Activated CD4-positive, alpha-beta T cell treated with anti-CD3 and anti-CD28 coated beads for 36 hours (primary cell): ENCODE measurements at regions not wholly inside any gene's neighbourhood (a gene's known extent, or its start where the extent isn't known, plus 50 kb on each side); places are given as distances from the start of the nearest gene placed in this dataset.
"Not testable (repeated sequence)": the region's sequence is repeated elsewhere in the genome, so short reads cannot be mapped to it uniquely, and the experiment has no call there.

Experiments
- ATAC-seq: fragments of 200-7000 bp; cut with Tn5 transposase; one replicate; pipeline ENCODE4 v1.10.0; 2021; ENCODE audit warnings: mild to moderate bottlenecking, moderate library complexity
- CTCF ChIA-PET: fragments of 350-600 bp; sonication (Branson Sonifier 250); formaldehyde crosslinking; loops from one replicate; lab custom pipeline; 2021; ENCODE audit warnings: antibody characterized with exemption; lab: Charles Lee
- POLR2A ChIA-PET: fragments of 350-600 bp; sonication (Branson Sonifier 250); formaldehyde crosslinking; loops from one replicate; lab custom pipeline; 2021; ENCODE audit warnings: antibody characterized with exemption, inconsistent platforms; lab: Charles Lee
- DNase-seq: peaks from one replicate; pipeline ENCODE4 v3.0.0-alpha.2; 2020
- H3K27ac Mint-ChIP-seq: one replicate; pipeline ENCODE4 v1.8.0; 2021; ENCODE audit warnings: mixed read lengths
- H3K27me3 Mint-ChIP-seq: one replicate; pipeline ENCODE4 v1.8.0; 2021; ENCODE audit warnings: mixed read lengths
- H3K36me3 Mint-ChIP-seq: one replicate; pipeline ENCODE4 v1.8.0; 2021; ENCODE audit warnings: low read depth, mixed read lengths
- H3K4me1 Mint-ChIP-seq: one replicate; pipeline ENCODE4 v1.8.0; 2021; ENCODE audit warnings: mixed read lengths
- H3K4me3 Mint-ChIP-seq: one replicate; pipeline ENCODE4 v1.8.0; 2021; ENCODE audit warnings: mild to moderate bottlenecking, moderate library complexity, mixed read lengths
- H3K9me3 Mint-ChIP-seq: one replicate; pipeline ENCODE4 v1.8.0; 2021; ENCODE audit warnings: low read depth, mixed read lengths
- intact Hi-C, 2 experiments: fragments of 100-400 bp; cut with DNase I in 1 of 2; cut with micrococcal nuclease in 1 of 2; formaldehyde crosslinking; loops; one replicate each; pipeline versions ENCODE4 v1.14.2 to v1.15.1; 2022 to 2024; cut with DNase I, micrococcal nuclease

DNA sequence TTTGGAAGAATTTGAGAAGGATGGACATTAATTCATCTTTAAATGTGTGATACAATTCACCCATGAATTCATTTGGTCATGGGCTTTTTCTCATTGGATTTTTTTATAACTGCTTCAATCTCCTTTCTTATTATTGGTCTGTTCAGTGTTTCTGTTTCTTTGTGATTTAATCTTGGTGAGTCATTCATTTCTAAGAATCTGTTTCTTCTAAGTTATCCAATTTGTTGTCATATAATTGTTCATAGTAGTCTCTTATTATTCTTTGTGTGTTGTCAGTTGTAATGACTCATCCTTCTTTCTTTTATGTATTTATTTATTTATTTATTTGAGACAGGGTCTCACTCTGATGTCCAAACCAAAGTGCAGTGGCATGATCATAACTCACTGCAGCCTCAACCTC is 146.1 kb upstream of the ZNF267 start:
- Mint-ChIP-seq H3K36me3 (peaks cover 83% of the 10 kb centered on the region), H3K27me3 (no peaks in the 10 kb centered on the region), H3K9me3 (peaks cover 38% of the 10 kb centered on the region), H3K4me1 (peaks cover 19% of the 10 kb centered on the region), H3K4me3 (no peak overlapping the region), H3K27ac (peak overlapping the region; percentile 60)
- ATAC-seq (no peak), DNase-seq (no peak)
- intact Hi-C loops: no loop called here
- POLR2A ChIA-PET: no interaction called here
- CTCF ChIA-PET: no interaction called here

GRCh38 chr16:31734265-31734664 is 139.3 kb upstream of the ZNF267 start:
- intact Hi-C loops: no loop called here
- Mint-ChIP-seq H3K4me3 (no peak overlapping the region), H3K27me3 (no peaks in the 10 kb centered on the region), H3K36me3 (peaks cover 87% of the 10 kb centered on the region), H3K4me1 (no peaks in the 10 kb centered on the region), H3K27ac (no peak overlapping the region), H3K9me3 (peaks cover 52% of the 10 kb centered on the region)
- no peak for DNase-seq
- ChIA-PET POLR2A (no interaction called here), CTCF (no interaction called here)
- no peak for ATAC-seq

GRCh38 chr16:31745098-31745497 is 128.5 kb upstream of the ZNF267 start:
- peaks cover 97% of the 10 kb centered on the region for H3K36me3 Mint-ChIP-seq
- H3K27me3 Mint-ChIP-seq, ATAC-seq, H3K27ac Mint-ChIP-seq, intact Hi-C loops, H3K4me1 Mint-ChIP-seq, DNase-seq, POLR2A ChIA-PET, H3K4me3 Mint-ChIP-seq: not testable (repeated sequence)
- peaks cover 69% of the 10 kb centered on the region for H3K9me3 Mint-ChIP-seq
- CTCF ChIA-PET: interaction anchor here (1.0 kb wide), 1 partner anchor 10 kb away, joined by 3 read pairs; no protein-coding TSS in a partner anchor

- intact Hi-C loops: no loop called here
- POLR2A ChIA-PET: no interaction called here
- Mint-ChIP-seq H3K36me3 (peaks cover 95% of the 10 kb centered on the region), H3K27ac (no peak overlapping the region), H3K4me3 (no peak overlapping the region), H3K9me3 (peaks cover 70% of the 10 kb centered on the region), H3K27me3 (no peaks in the 10 kb centered on the region), H3K4me1 (no peaks in the 10 kb centered on the region)
- ATAC-seq: no peak
- CTCF ChIA-PET: no interaction called here
- no peak for DNase-seq
Observed at GRCh38 chr16:31745900-31746299, 127.7 kb upstream of the ZNF267 start.

DNA sequence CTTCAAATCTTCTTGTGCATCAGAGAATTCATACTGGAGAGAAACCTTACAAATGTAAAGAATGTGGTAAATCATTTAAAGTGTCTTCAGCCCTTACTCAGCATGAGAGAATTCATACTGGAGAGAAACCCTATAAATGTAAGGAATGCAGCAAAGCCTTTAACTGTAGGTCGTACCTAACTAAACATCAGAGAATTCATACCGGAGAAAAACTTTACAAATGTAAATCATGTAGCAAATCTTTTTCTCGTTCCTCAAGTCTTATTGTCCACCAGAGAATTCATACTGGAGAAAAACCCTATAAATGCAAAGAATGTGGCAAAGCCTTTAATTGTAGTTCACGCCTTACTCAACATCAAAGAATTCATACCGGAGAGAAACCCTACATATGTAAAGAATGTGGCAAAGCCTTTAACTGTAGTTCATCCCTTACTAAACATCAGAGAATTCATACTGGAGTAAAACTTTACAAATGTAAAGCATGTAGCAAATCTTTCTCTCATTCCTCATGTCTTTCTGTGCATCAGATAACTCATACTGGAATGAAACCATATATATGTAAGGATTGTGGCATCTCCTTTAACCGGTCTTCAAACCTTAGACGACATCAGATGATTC is 118.5 kb upstream of the ZNF267 start:
- DNase-seq: no peak
- Mint-ChIP-seq H3K27ac (no peak overlapping the region), H3K27me3 (no peaks in the 10 kb centered on the region), H3K36me3 (peaks cover 85% of the 10 kb centered on the region), H3K4me3 (no peak overlapping the region), H3K9me3 (peaks cover 66% of the 10 kb centered on the region), H3K4me1 (no peaks in the 10 kb centered on the region)
- ChIA-PET POLR2A (no interaction called here), CTCF (no interaction called here)
- no peak for ATAC-seq
- intact Hi-C loops: loop anchor here in 1 of 2 experiments (10.0 kb wide), 2 partner anchors 60 to 150 kb away; no protein-coding TSS in a partner anchor

DNA sequence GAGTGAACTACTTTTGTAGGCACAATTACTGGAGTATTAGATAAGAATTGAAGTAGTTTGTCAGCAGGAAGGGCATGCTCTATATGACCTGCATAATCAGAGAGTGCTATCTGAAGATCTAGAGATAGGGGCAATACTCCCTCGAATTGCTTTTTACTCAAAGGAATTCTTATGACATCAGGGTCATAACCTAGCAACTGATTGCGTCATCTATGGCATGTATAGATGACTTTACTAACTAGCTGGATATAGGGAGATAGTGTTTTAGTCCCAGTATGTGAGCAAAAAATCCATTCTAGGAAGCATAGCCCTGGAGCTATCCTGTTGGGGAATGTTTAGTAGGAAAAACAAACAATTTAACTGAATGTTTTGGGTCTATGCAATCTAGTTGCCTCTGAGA is 109.5 kb upstream of the ZNF267 start:
- DNase-seq (no peak), ATAC-seq (no peak)
- Mint-ChIP-seq H3K4me3 (no peak overlapping the region), H3K27ac (no peak overlapping the region), H3K4me1 (no peaks in the 10 kb centered on the region), H3K27me3 (no peaks in the 10 kb centered on the region), H3K9me3 (peaks cover 47% of the 10 kb centered on the region), H3K36me3 (peaks cover 35% of the 10 kb centered on the region)
- intact Hi-C loops: loop anchor here in 1 of 2 experiments (10.0 kb wide), 1 partner anchor 49 kb away; a partner anchor contains a TSS
- CTCF ChIA-PET: no interaction called here
- POLR2A ChIA-PET: no interaction called here

DNA sequence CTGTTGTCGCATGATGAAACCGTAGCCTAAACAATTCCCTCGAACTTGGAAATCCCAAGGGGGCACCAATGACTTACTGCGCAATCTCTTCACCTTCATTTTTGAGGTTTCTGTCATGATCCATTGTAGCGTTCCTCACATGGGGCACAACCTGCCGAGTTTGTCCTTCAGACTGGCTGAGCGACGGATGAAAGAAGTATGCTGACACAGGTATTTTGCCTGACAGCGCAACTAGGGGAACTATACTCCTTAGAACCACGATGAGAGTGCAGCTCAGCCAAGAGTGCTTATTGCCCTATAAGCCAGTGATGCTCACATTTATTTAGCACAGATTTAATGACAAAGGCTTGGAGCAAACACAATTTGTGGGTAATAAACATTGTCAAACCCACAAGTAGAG is 106.3 kb upstream of the ZNF267 start:
- DNase-seq: no peak
- H3K4me3 Mint-ChIP-seq: no peak overlapping the region
- intact Hi-C loops: loop anchor here in 1 of 2 experiments (10.0 kb wide), 1 partner anchor 52 kb away; a partner anchor contains a TSS
- CTCF ChIA-PET: no interaction called here
- no peak for ATAC-seq
- peaks cover 22% of the 10 kb centered on the region for H3K36me3 Mint-ChIP-seq
- POLR2A ChIA-PET: no interaction called here
- peaks cover 42% of the 10 kb centered on the region for H3K9me3 Mint-ChIP-seq
- no peaks in the 10 kb centered on the region for H3K4me1 Mint-ChIP-seq
- H3K27me3 Mint-ChIP-seq: no peaks in the 10 kb centered on the region
- H3K27ac Mint-ChIP-seq: no peak overlapping the region

GRCh38 chr16:31780342-31780741 is 93.3 kb upstream of the ZNF267 start:
- DNase-seq (no peak), ATAC-seq (no peak)
- Mint-ChIP-seq H3K27me3 (no peaks in the 10 kb centered on the region), H3K36me3 (peaks cover 11% of the 10 kb centered on the region), H3K27ac (no peak overlapping the region), H3K9me3 (peaks cover 55% of the 10 kb centered on the region), H3K4me3 (no peak overlapping the region), H3K4me1 (no peaks in the 10 kb centered on the region)
- ChIA-PET POLR2A (no interaction called here), CTCF (no interaction called here)
- intact Hi-C loops: no loop called here

DNA sequence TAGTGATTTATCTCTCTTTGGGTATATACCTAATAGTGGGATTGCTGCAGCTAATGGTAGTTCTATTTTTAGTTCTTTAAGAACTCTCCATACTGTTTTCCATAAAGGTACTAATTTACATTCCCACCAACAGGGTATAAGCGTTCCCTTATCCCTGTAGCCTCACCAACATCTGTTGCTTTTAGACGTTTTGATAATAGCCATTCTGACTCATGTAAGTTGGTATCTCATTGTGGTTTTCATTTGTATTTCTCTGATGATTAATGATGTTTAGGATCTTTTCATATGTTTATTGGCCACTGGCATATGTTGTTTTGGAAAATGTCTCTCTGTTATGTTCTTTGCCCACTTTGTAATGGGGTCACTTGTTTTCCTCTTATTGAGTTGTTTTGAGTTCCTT is 88.5 kb upstream of the ZNF267 start:
- no peaks in the 10 kb centered on the region for H3K4me1 Mint-ChIP-seq
- POLR2A ChIA-PET: no interaction called here
- CTCF ChIA-PET: no interaction called here
- intact Hi-C loops: no loop called here
- no peak overlapping the region for H3K27ac Mint-ChIP-seq
- no peak overlapping the region for H3K4me3 Mint-ChIP-seq
- DNase-seq: no peak
- peaks cover 7% of the 10 kb centered on the region for H3K36me3 Mint-ChIP-seq
- H3K9me3 Mint-ChIP-seq: peaks cover 43% of the 10 kb centered on the region
- ATAC-seq: no peak
- H3K27me3 Mint-ChIP-seq: no peaks in the 10 kb centered on the region

DNA sequence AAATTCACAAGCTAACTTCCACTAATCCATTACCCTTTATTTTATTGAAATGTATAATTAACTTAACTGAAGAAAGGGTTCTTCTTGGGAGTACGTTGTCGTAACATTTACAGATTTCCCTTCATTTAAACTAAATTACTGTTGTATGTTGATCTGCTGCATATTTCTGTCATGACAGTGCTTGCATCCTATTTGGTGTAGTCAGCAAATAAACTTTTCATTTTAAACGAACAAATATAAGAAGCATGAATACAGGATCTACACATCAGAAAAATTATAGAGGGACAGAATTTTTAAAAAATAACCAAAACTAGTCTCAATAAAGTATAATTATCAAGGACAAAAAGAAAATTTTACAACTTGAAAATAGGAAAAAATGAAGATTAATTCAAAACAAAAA is 66.5 kb upstream of the ZNF267 start:
- intact Hi-C loops: no loop called here
- ChIA-PET POLR2A (no interaction called here), CTCF (no interaction called here)
- no peak overlapping the region for H3K4me3 Mint-ChIP-seq
- no peaks in the 10 kb centered on the region for H3K4me1 Mint-ChIP-seq
- H3K36me3 Mint-ChIP-seq: no peaks in the 10 kb centered on the region
- no peaks in the 10 kb centered on the region for H3K9me3 Mint-ChIP-seq
- DNase-seq (no peak), ATAC-seq (no peak)
- H3K27me3 Mint-ChIP-seq: no peaks in the 10 kb centered on the region
- H3K27ac Mint-ChIP-seq: no peak overlapping the region

DNA sequence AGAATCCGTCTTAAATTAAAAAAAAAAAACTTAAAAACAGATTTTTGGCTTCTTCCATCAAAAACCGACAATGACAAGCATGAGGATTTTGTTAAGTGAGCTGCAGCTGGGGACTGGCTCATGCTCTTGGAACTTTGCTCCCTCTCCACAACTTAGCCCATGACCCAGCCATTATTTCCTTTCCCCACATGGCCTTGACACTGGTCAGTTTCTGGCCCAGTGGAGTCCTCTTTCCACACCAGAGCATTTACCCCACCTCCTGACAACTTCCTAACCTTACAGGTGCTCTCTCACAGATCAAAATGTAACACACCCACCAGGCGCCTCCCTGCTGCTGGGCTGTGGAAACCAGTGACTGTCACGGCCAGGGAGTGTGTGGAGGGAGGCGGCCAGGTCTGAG is 62.7 kb upstream of the ZNF267 start:
- Mint-ChIP-seq H3K9me3 (no peaks in the 10 kb centered on the region), H3K36me3 (no peaks in the 10 kb centered on the region), H3K27me3 (no peaks in the 10 kb centered on the region), H3K27ac (no peak overlapping the region), H3K4me3 (no peak overlapping the region), H3K4me1 (no peaks in the 10 kb centered on the region)
- ChIA-PET POLR2A (no interaction called here), CTCF (no interaction called here)
- DNase-seq (no peak), ATAC-seq (no peak)
- intact Hi-C loops: loop anchor here in 1 of 2 experiments (10.0 kb wide), 1 partner anchor 56 kb away; no protein-coding TSS in a partner anchor

DNA sequence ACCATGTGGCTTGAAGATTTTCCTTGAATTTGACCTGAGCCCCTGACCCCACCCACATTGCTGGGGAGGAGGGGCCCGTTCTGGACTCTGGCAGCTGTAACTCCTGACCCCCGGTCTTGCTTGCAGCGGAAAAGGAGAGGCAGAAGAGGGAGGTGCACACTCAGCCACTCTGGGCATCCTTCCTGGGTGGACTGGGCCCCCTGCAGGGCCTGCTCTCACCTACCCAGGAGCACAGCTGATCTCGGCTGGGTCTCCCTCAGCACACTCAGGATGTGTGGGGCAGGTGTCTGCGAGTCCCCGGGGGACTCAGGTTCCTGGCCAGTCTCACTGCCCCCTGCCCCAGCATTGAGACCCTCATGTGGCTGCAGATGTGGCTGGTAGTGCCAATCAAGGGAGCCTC is 57.5 kb upstream of the ZNF267 start:
- CTCF ChIA-PET, ATAC-seq: not testable (repeated sequence)

More for the DNA sequence above, 57.5 kb upstream of the ZNF267 start:
- H3K4me3 Mint-ChIP-seq, H3K36me3 Mint-ChIP-seq, POLR2A ChIA-PET, H3K27me3 Mint-ChIP-seq, DNase-seq, H3K9me3 Mint-ChIP-seq, H3K27ac Mint-ChIP-seq, H3K4me1 Mint-ChIP-seq: not testable (repeated sequence)
- intact Hi-C loops: loop anchor here in 1 of 2 experiments (10.0 kb wide), 1 partner anchor 61 kb away; no protein-coding TSS in a partner anchor
